Non-pigmented ciliary epithelial cell (primary cell): ENCODE measurements at regions not wholly inside any gene's neighbourhood (a gene's known extent, or its start where the extent isn't known, plus 50 kb on each side); places are given as distances from the start of the nearest gene placed in this dataset.
"Not testable (repeated sequence)": the region's sequence is repeated elsewhere in the genome, so short reads cannot be mapped to it uniquely, and the experiment has no call there.

ENCODE experiments used
- DNase-seq: peaks from one replicate; pipeline ENCODE4 v3.0.0-alpha.2; 2010; ENCODE audit warnings: low read depth

- no peak for DNase-seq
Observed at GRCh38 chr3:94609908-94610307, 547.0 kb downstream of the NSUN3 start.

GRCh38 chr3:94611596-94611995 is 548.7 kb downstream of the NSUN3 start:
- DNase-seq = no peak

GRCh38 chr3:94612631-94613030 is 549.8 kb downstream of the NSUN3 start:
- DNase-seq = no peak

- no peak for DNase-seq
Observed at GRCh38 chr3:94614192-94614591, 551.3 kb downstream of the NSUN3 start.

GRCh38 chr3:94615275-94616065 is 552.6 kb downstream of the NSUN3 start:
- DNase-seq = peak; percentile 4

GRCh38 chr3:94616833-94617232 is 554.0 kb downstream of the NSUN3 start:
- peak; percentile 30 for DNase-seq

- no peak for DNase-seq
Observed at GRCh38 chr3:94617312-94617711, 554.5 kb downstream of the NSUN3 start.

GRCh38 chr3:94619643-94620042 is 556.8 kb downstream of the NSUN3 start:
- no peak for DNase-seq

GRCh38 chr3:94626573-94626972 is 563.7 kb downstream of the NSUN3 start:
- no peak for DNase-seq

GRCh38 chr3:94627689-94628088 is 564.8 kb downstream of the NSUN3 start:
- DNase-seq = no peak

- DNase-seq = no peak
Observed at GRCh38 chr3:94643400-94643799, 580.5 kb downstream of the NSUN3 start.

- no peak for DNase-seq
Observed at GRCh38 chr3:94645790-94646189, 582.9 kb downstream of the NSUN3 start.

GRCh38 chr3:94647131-94647530 is 584.3 kb downstream of the NSUN3 start:
- DNase-seq = no peak

GRCh38 chr3:94648270-94649180 is 585.7 kb downstream of the NSUN3 start:
- DNase-seq = not testable (repeated sequence)

- DNase-seq = no peak
Observed at GRCh38 chr3:94654096-94654495, 591.2 kb downstream of the NSUN3 start.

GRCh38 chr3:94665922-94666321 is 603.1 kb downstream of the NSUN3 start:
- no peak for DNase-seq

GRCh38 chr3:94671078-94671477 is 608.2 kb downstream of the NSUN3 start:
- no peak for DNase-seq

- no peak for DNase-seq
Observed at GRCh38 chr3:94673876-94674275, 611.0 kb downstream of the NSUN3 start.

GRCh38 chr3:94686208-94686607 is 623.3 kb downstream of the NSUN3 start:
- no peak for DNase-seq

- no peak for DNase-seq
Observed at GRCh38 chr3:94693997-94694640, 631.3 kb downstream of the NSUN3 start.

GRCh38 chr3:94694894-94695293 is 632.0 kb downstream of the NSUN3 start:
- DNase-seq = peak; percentile 13

GRCh38 chr3:94704467-94704866 is 641.6 kb downstream of the NSUN3 start:
- no peak for DNase-seq
